Lower leg skin (tissue), 3 donors: ENCODE measurements at regions not wholly inside any gene's neighbourhood (a gene's known extent, or its start where the extent isn't known, plus 50 kb on each side); places are given as distances from the start of the nearest gene placed in this dataset.

ENCODE experiments used
- CTCF ChIP-seq, 3 donors: fragments of 450-650 bp; IDR thresholded peaks; one replicate each; pipeline ENCODE4 v1.5.1; 2016; ENCODE audit warnings: antibody characterized with exemption in 3 of 3, mild to moderate bottlenecking in 3 of 3, moderate library complexity in 2 of 3
- POLR2A ChIP-seq, 2 donors: fragments of 450-650 bp; IDR thresholded peaks; one replicate each; pipeline ENCODE4 v1.6.1; 2016 to 2017; ENCODE audit warnings: antibody characterized with exemption in 2 of 2, mild to moderate bottlenecking in 1 of 2, moderate library complexity in 1 of 2

DNA sequence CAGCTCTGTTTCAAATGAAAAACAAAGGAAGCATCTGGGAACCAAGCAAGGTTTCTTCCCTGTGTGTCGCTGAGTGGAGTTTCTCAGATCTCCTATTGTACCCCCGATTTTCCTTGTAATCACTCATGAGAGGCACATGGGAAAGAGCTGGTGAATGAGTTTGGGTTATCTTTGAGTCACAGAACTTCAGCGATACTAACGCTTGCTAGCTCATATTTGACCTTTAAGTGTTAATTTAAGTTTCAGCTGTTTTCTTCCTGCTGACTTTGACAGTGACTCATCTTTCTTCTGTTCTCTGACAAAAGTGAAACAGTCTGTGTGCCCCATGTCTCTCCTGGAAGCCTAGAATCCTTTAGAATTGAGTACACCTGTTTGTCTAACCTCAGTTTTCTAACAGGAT lies 261.1 kb upstream of the RGS17 start:
- TF ChIP-seq CTCF (IDR thresholded peaks at IDR 0.05), result no peak
- TF ChIP-seq POLR2A (IDR thresholded peaks at IDR 0.05), result no peak
